ENCODE measurements at regions not wholly inside any gene's neighbourhood (a gene's known extent, or its start where the extent isn't known, plus 50 kb on each side); places are given as distances from the start of the nearest gene placed in this dataset.
A peak's percentile ranks its signal among the peaks of the same experiment; 100 is the strongest.

DNA sequence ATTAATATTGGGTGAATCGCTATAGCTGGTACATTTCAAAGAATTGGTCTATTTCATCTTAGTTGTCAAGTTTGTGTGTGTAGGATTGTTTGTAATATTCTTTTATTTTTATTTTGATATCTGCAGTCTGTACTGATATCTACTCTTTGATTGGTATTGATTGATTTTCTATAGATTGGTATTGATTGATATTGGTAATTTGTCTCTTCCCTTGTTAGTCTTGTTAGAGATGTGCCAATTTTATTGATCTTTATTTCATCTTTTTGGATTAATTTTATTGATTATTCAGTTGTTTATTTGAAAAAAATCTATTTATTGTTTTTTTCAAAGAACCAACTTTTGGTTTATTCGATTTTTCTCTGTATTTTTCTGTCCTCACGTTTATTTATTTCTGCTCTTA is 61.4 kb downstream of the TM2D3 start:
- no peak overlapping the region for H3K9ac ChIP-seq
- H3K9me3 ChIP-seq (replicated peaks in 1 of 11), result peaks cover 13 to 26% (median 18%) of the 10 kb centered on the region in 11 experiments; a peak in 21 of 22 replicates
- no peak for TF ChIP-seq Cebpa-rat (IDR thresholded peaks at IDR 0.05)
- no peaks in the 10 kb centered on the region for H3K36me3 ChIP-seq
- no peaks in the 10 kb centered on the region for H3K27me3 ChIP-seq
- H3K27ac ChIP-seq, result no peak overlapping the region
- no peaks in the 10 kb centered on the region for H3K4me1 ChIP-seq
- H4K20me1 ChIP-seq, result no peaks in the 10 kb centered on the region
- H3K4me3 ChIP-seq, result no peak overlapping the region
- H3K4me2 ChIP-seq, result no peak overlapping the region

GRCh38 chr15:101583284-101583683 is 68.9 kb downstream of the TM2D3 start:
- Histone ChIP-seq H3K27me3 (no peaks in the 10 kb centered on the region), H3K36me3 (no peaks in the 10 kb centered on the region), H3K4me1 (peaks cover 12 to 23% (median 17%) of the 10 kb centered on the region in 10 experiments; a peak in 18 of 20 replicates), H3K4me2 (no peak overlapping the region), H3K4me3 (no peak overlapping the region), H3K9ac (no peak overlapping the region), H4K20me1 (no peaks in the 10 kb centered on the region), H3K9me3 (replicated peaks in 1 of 11) (peaks cover 7 to 23% (median 20%) of the 10 kb centered on the region in 11 experiments; a peak in 20 of 22 replicates), H3K27ac (no peak overlapping the region)
- no peak for TF ChIP-seq Cebpa-rat (IDR thresholded peaks at IDR 0.05)

DNA sequence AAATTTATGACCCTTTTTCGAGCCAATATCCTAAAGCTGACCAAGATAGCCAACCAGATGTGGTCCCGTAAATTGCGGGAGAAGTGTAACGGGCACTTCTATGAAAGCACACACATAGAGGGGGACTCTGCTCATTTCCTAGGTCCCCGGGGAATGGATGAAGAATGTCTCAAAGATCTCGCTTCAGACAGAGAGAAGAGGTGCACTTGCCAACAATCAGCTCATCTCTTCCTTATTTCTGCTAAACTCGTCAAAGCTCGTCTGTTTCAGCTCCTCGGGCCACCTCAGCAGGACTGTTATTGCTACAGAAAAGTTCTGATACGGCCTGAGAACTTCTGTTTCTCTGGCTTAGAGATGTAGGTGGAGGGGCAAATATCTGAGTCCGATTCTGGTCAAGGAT is 71.8 kb downstream of the TM2D3 start:
- no peaks in the 10 kb centered on the region for H4K20me1 ChIP-seq
- H3K9ac ChIP-seq, result no peak overlapping the region
- H3K36me3 ChIP-seq, result no peaks in the 10 kb centered on the region
- no peaks in the 10 kb centered on the region for H3K27me3 ChIP-seq
- no peak overlapping the region for H3K27ac ChIP-seq
- TF ChIP-seq Cebpa-rat (IDR thresholded peaks at IDR 0.05), result no peak
- peak overlapping the region in 3 of 11 experiments; percentile 63 to 85 (median 68); a peak in 3 of 22 replicates for H3K4me2 ChIP-seq
- H3K4me3 ChIP-seq, result no peak overlapping the region
- peaks cover 7 to 23% (median 20%) of the 10 kb centered on the region in 11 experiments; a peak in 20 of 22 replicates for H3K9me3 ChIP-seq (replicated peaks in 1 of 11)
- H3K4me1 ChIP-seq, result peaks cover 12 to 26% (median 19%) of the 10 kb centered on the region in 10 experiments; a peak in 18 of 20 replicates

DNA sequence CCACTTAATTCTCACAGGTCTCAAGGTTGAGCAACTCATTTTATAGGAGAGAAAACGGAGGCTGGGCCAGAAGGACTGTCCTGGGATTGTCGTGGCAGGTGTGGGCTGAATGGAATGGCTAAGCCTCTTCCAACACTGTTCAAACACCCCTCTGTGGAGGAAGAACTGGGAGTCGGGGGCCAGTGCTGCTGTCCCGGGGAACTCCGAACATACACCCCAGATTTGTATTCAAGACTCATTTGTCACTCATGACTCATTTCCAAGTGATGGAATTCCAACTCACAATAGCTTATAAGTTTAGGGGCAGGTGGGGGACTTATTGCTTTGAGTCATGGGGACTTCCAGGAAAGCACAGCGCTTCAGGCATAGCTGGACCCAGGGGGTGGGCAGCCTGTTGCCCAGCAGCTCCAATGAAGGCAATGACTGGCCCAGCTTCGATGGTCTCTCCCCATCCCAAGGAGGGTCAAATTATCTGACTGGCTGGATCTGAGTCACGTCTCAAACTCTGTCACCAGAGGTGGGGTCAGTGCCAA is 72.5 kb downstream of the TM2D3 start:
- Histone ChIP-seq H3K27me3 (no peaks in the 10 kb centered on the region), H3K4me1 (peaks cover 12 to 26% (median 19%) of the 10 kb centered on the region in 10 experiments; a peak in 18 of 20 replicates), H3K4me2 (peak overlapping the region; percentile 27 to 85 (median 64); a peak in 19 of 22 replicates), H3K4me3 (no peak overlapping the region), H4K20me1 (no peaks in the 10 kb centered on the region), H3K36me3 (no peaks in the 10 kb centered on the region), H3K9ac (no peak overlapping the region), H3K27ac (no peak overlapping the region), H3K9me3 (replicated peaks in 1 of 11) (peaks cover 7 to 23% (median 20%) of the 10 kb centered on the region in 11 experiments; a peak in 20 of 22 replicates)
- no peak for TF ChIP-seq Cebpa-rat (IDR thresholded peaks at IDR 0.05)

- Histone ChIP-seq H3K27me3 (no peaks in the 10 kb centered on the region), H3K36me3 (no peaks in the 10 kb centered on the region), H3K9me3 (replicated peaks in 1 of 11) (peaks cover 0 to 14% (median 9%) of the 10 kb centered on the region in 11 experiments; a peak in 17 of 22 replicates), H3K9ac (no peak overlapping the region), H3K4me1 (peaks cover 12 to 26% (median 19%) of the 10 kb centered on the region in 10 experiments; a peak in 18 of 20 replicates), H4K20me1 (no peaks in the 10 kb centered on the region), H3K4me2 (peak overlapping the region; percentile 27 to 85 (median 64)), H3K27ac (no peak overlapping the region), H3K4me3 (no peak overlapping the region)
- no peak for TF ChIP-seq Cebpa-rat (IDR thresholded peaks at IDR 0.05)
These were observed 73.7 kb downstream of the TM2D3 start for GRCh38 chr15:101578443-101578894.

DNA sequence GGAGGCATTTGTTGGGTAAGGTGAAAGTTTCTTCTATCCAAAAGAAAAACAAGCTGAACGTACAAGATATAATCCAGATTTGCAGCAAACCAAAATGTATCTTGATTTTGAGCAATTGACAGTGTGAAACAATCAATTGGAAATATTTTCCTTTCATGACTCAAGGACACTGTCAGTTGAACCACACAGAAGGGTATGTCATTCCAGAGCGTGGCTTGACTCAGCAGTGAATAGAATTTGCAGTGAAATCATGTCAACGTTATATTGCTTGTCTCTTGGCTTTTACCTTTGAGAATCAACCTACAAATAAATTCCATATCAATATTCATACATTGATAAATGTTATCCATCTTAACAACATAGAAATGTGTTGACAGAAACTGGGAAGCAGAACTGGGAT is 78.2 kb downstream of the TM2D3 start:
- no peaks in the 10 kb centered on the region for H3K36me3 ChIP-seq
- H3K27me3 ChIP-seq, result no peaks in the 10 kb centered on the region
- H3K9ac ChIP-seq, result no peak overlapping the region
- peaks cover 5 to 11% (median 8%) of the 10 kb centered on the region in 10 experiments; a peak in 18 of 20 replicates for H3K4me1 ChIP-seq
- no peak overlapping the region for H3K27ac ChIP-seq
- H3K9me3 ChIP-seq (replicated peaks in 1 of 11), result no peaks in the 10 kb centered on the region
- no peak overlapping the region for H3K4me2 ChIP-seq
- no peak for TF ChIP-seq Cebpa-rat (IDR thresholded peaks at IDR 0.05)
- no peaks in the 10 kb centered on the region for H4K20me1 ChIP-seq
- no peak overlapping the region for H3K4me3 ChIP-seq

DNA sequence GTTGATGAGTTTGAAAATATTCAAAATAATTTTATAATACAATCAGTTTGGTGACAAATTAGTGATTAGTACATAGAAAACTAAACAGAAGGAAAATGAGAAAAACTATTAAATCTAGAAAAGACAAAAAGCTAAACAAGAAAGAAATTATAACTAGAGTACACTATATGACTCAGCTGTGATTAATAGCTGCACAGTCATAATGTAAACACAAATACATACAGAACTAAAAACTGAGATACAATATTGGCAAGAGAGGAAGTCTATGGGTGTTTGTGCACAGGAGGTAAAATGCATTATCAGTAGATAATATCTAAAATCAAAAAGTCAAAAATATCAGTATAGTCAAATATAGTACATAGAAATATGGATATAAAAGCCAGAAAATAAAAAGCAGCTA is 80.7 kb upstream of the PCSK6 start:
- Histone ChIP-seq H4K20me1 (no peaks in the 10 kb centered on the region), H3K27me3 (no peaks in the 10 kb centered on the region), H3K4me1 (no peaks in the 10 kb centered on the region), H3K36me3 (no peaks in the 10 kb centered on the region), H3K4me3 (no peak overlapping the region), H3K27ac (no peak overlapping the region), H3K4me2 (no peak overlapping the region), H3K9me3 (replicated peaks in 1 of 11) (no peaks in the 10 kb centered on the region), H3K9ac (no peak overlapping the region)
- no peak for TF ChIP-seq Cebpa-rat (IDR thresholded peaks at IDR 0.05)

GRCh38 chr15:101568821-101569555 is 79.5 kb upstream of the PCSK6 start:
- no peak overlapping the region for H3K4me2 ChIP-seq
- no peaks in the 10 kb centered on the region for H3K27me3 ChIP-seq
- H3K9me3 ChIP-seq (replicated peaks in 1 of 11), result no peaks in the 10 kb centered on the region
- no peak overlapping the region for H3K9ac ChIP-seq
- H3K27ac ChIP-seq, result no peak overlapping the region
- H3K36me3 ChIP-seq, result no peaks in the 10 kb centered on the region
- no peaks in the 10 kb centered on the region for H4K20me1 ChIP-seq
- TF ChIP-seq Cebpa-rat (IDR thresholded peaks at IDR 0.05), result no peak
- no peak overlapping the region for H3K4me3 ChIP-seq
- H3K4me1 ChIP-seq, result no peaks in the 10 kb centered on the region

- Histone ChIP-seq H3K4me3 (no peak overlapping the region), H3K9me3 (replicated peaks in 1 of 11) (peaks cover 0 to 6% (median 0%) of the 10 kb centered on the region in 11 experiments; a peak in 1 of 22 replicates), H3K9ac (no peak overlapping the region), H3K4me1 (no peaks in the 10 kb centered on the region), H3K36me3 (no peaks in the 10 kb centered on the region), H3K4me2 (no peak overlapping the region), H3K27me3 (no peaks in the 10 kb centered on the region), H4K20me1 (no peaks in the 10 kb centered on the region), H3K27ac (no peak overlapping the region)
- no peak for TF ChIP-seq Cebpa-rat (IDR thresholded peaks at IDR 0.05)
These were observed 78.8 kb upstream of the PCSK6 start for GRCh38 chr15:101568309-101568708.

All from BLaER1 treated with 17β-estradiol and CSF1 and Interleukin-3, amounts not matched to agents 10 nM and 100 nM (cell line).